Panc1 (cell line): ENCODE measurements at regions not wholly inside any gene's neighbourhood (a gene's known extent, or its start where the extent isn't known, plus 50 kb on each side); places are given as distances from the start of the nearest gene placed in this dataset.

Source experiments
- ATAC-seq: fragments of 200-7000 bp; cut with Tn5 transposase; 2 replicates; pipeline ENCODE4 v1.9.1; 2020; ENCODE audit warnings: mild to moderate bottlenecking, moderate library complexity
- BruUV-seq: library from RNA; stranded (reverse); fragments of 400-500 nt; replicated peaks from 2 replicates; lab custom pipeline; 2021; lab: Mats Ljungman, UMichigan
- CTCF ChIA-PET: fragments of 300-600 bp; sonication (Branson Sonifier 250); formaldehyde crosslinking; loops from one replicate; lab custom pipeline; 2022; ENCODE audit warnings: antibody characterized with exemption; lab: Charles Lee
- POLR2A ChIA-PET: fragments of 300-600 bp; sonication (Branson Sonifier 250); formaldehyde crosslinking; loops from one replicate; lab custom pipeline; 2022; ENCODE audit warnings: antibody characterized with exemption; lab: Charles Lee
- DNase-seq: peaks from one replicate; pipeline ENCODE4 v3.0.0-alpha.2; 2010; ENCODE audit warnings: low read depth, low spot score
- H3K27ac ChIP-seq: 2 replicates; pipeline ENCODE4 v1.5.1; 2011; ENCODE audit warnings: mild to moderate bottlenecking, low read length, inconsistent platforms
- H3K27me3 ChIP-seq: fragments of 200-500 bp; sonication (Bioruptor generic); 2 replicates; pipeline ENCODE4 v1.6.0; 2014; ENCODE audit warnings: low read length, inconsistent platforms; ENCODE audit not compliant: control insufficient read depth, insufficient read depth
- H3K36me3 ChIP-seq: fragments of 200-500 bp; sonication (Bioruptor generic); 2 replicates; pipeline ENCODE4 v1.5.1; 2014; ENCODE audit warnings: inconsistent platforms, mild to moderate bottlenecking, low read length, moderate library complexity; ENCODE audit not compliant: control insufficient read depth, insufficient read depth
- H3K4me1 ChIP-seq: 2 replicates; pipeline ENCODE4 v1.5.1; 2011; ENCODE audit warnings: inconsistent platforms, mild to moderate bottlenecking, low read length, moderate library complexity; ENCODE audit not compliant: control insufficient read depth, insufficient read depth
- H3K4me3 ChIP-seq, 2 experiments: 2 replicates each; pipeline ENCODE4 v1.5.1; 2011 to 2012; ENCODE audit warnings: low read depth in 2 of 2, low read length in 2 of 2, mild to moderate bottlenecking in 2 of 2, inconsistent platforms in 1 of 2, moderate library complexity in 1 of 2
- H3K9me3 ChIP-seq: fragments of 200-500 bp; sonication (Bioruptor generic); 2 replicates; pipeline ENCODE4 v1.5.1; 2014; ENCODE audit warnings: low read depth, mild to moderate bottlenecking, inconsistent platforms, low read length, moderate library complexity; ENCODE audit not compliant: control insufficient read depth, insufficient read depth
- POLR2AphosphoS5 ChIP-seq: IDR thresholded peaks from 2 replicates; pipeline ENCODE4 v1.6.1; 2012; ENCODE audit warnings: mild to moderate bottlenecking, low read depth, low read length, moderate library complexity
- SIN3A ChIP-seq: IDR thresholded peaks from 2 replicates; pipeline ENCODE4 v1.6.1; 2012; ENCODE audit warnings: low read depth, mild to moderate bottlenecking, low read length, moderate library complexity, borderline replicate concordance; ENCODE audit not compliant: insufficient read depth
- TCF7L2 ChIP-seq: IDR thresholded peaks from 2 replicates; pipeline ENCODE4 v1.6.1; 2011; ENCODE audit warnings: mild to moderate bottlenecking, low read depth, low read length, inconsistent platforms
- in situ Hi-C: cut with HindIII; loops from 2 replicates; pipeline ENCODE4 v1.10.0; 2016; ENCODE audit warnings: low sequenced_read_pairs, low pct_unique_long_range_greater_than_20kb
- intact Hi-C: fragments of 100-400 bp; cut with micrococcal nuclease; formaldehyde crosslinking; loops from one replicate; pipeline ENCODE4 v1.10.0; 2022; ENCODE audit not compliant: unreplicated experiment
- TF ChIP-seq, protein P1 (sequence below), 2 experiments: IDR thresholded peaks; 2 replicates each; pipeline ENCODE4 v1.6.1; 2011 to 2012; ENCODE audit warnings: low read depth in 2 of 2, control low read depth in 1 of 2, low read length in 1 of 2, mild to moderate bottlenecking in 1 of 2, moderate library complexity in 1 of 2; ENCODE audit not compliant: insufficient read depth in 1 of 2
- TF ChIP-seq, protein P2 (sequence below): fragments of 450-650 bp; IDR thresholded peaks from 2 replicates; pipeline ENCODE4 v1.5.1; 2017; ENCODE audit warnings: mild to moderate bottlenecking

DNA sequence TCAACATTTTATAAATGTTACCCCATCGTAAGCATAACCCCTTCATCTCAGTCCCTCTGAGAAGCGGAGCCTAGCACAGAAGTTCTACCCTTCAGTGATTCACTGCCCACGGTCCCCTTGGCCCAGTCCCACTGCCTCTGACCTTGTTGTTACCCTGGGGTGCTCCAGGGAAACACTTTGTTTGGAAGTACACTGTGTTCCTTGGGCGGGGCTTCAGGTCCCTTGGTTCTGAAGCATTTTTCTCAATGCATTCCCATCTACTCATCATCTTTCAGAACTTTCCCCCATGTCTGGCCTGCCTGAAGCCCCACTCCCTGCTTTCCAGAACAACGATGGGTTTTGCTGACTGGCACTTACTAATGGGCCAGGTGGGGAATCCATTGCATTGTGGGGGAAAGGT is 296.2 kb downstream of the FOXA2 start:
- intact Hi-C loops = no loop called here
- no TSS peak for BruUV-seq
- no peak overlapping the region for H3K27ac ChIP-seq
- ATAC-seq (no peak), DNase-seq (no peak)
- TF ChIP-seq, protein P1, sequence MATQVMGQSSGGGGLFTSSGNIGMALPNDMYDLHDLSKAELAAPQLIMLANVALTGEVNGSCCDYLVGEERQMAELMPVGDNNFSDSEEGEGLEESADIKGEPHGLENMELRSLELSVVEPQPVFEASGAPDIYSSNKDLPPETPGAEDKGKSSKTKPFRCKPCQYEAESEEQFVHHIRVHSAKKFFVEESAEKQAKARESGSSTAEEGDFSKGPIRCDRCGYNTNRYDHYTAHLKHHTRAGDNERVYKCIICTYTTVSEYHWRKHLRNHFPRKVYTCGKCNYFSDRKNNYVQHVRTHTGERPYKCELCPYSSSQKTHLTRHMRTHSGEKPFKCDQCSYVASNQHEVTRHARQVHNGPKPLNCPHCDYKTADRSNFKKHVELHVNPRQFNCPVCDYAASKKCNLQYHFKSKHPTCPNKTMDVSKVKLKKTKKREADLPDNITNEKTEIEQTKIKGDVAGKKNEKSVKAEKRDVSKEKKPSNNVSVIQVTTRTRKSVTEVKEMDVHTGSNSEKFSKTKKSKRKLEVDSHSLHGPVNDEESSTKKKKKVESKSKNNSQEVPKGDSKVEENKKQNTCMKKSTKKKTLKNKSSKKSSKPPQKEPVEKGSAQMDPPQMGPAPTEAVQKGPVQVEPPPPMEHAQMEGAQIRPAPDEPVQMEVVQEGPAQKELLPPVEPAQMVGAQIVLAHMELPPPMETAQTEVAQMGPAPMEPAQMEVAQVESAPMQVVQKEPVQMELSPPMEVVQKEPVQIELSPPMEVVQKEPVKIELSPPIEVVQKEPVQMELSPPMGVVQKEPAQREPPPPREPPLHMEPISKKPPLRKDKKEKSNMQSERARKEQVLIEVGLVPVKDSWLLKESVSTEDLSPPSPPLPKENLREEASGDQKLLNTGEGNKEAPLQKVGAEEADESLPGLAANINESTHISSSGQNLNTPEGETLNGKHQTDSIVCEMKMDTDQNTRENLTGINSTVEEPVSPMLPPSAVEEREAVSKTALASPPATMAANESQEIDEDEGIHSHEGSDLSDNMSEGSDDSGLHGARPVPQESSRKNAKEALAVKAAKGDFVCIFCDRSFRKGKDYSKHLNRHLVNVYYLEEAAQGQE (IDR thresholded peaks at IDR 0.05; ENCODE audit: insufficient read depth in 1 of 2, low read depth in 2 of 2, low read length in 1 of 2) = no peak
- TF ChIP-seq POLR2AphosphoS5 (no peak), SIN3A (no peak), TCF7L2 (no peak)
- TF ChIP-seq, protein P2, sequence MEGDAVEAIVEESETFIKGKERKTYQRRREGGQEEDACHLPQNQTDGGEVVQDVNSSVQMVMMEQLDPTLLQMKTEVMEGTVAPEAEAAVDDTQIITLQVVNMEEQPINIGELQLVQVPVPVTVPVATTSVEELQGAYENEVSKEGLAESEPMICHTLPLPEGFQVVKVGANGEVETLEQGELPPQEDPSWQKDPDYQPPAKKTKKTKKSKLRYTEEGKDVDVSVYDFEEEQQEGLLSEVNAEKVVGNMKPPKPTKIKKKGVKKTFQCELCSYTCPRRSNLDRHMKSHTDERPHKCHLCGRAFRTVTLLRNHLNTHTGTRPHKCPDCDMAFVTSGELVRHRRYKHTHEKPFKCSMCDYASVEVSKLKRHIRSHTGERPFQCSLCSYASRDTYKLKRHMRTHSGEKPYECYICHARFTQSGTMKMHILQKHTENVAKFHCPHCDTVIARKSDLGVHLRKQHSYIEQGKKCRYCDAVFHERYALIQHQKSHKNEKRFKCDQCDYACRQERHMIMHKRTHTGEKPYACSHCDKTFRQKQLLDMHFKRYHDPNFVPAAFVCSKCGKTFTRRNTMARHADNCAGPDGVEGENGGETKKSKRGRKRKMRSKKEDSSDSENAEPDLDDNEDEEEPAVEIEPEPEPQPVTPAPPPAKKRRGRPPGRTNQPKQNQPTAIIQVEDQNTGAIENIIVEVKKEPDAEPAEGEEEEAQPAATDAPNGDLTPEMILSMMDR = no peak
- H3K4me3 ChIP-seq = no peak overlapping the region
- no peaks in the 10 kb centered on the region for H3K27me3 ChIP-seq
- ChIA-PET CTCF (no interaction called here), POLR2A (no interaction called here)
- no peaks in the 10 kb centered on the region for H3K9me3 ChIP-seq
- H3K36me3 ChIP-seq = no peaks in the 10 kb centered on the region
- in situ Hi-C loops = no loop called here
- H3K4me1 ChIP-seq = no peaks in the 10 kb centered on the region

DNA sequence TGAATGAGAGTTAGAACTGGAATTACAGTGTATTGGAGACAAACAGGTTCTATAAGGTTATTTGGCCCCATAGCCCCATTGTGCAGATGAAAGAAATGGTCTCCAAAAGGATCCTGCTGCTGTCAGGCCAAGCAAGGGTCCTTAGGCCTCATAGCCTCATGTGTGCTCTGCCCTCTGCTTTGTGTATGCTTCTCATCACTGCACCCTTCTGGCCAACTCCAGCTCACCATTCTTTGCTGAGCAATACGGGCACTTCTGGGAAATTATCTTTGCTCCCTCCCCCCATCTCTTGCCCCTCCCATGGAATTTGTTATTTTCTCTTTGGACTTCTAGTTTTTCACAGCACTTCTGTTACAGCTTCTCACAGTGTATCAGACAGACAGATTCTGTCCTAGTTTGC is 298.8 kb downstream of the FOXA2 start:
- no TSS peak for BruUV-seq
- Histone ChIP-seq H3K27me3 (peaks cover 2% of the 10 kb centered on the region; the same call in 1 of the 2 replicates), H3K4me3 (no peak overlapping the region), H3K9me3 (no peaks in the 10 kb centered on the region), H3K36me3 (no peaks in the 10 kb centered on the region), H3K27ac (no peak overlapping the region), H3K4me1 (no peaks in the 10 kb centered on the region)
- ATAC-seq (no peak), DNase-seq (no peak)
- TF ChIP-seq, protein P1 (IDR thresholded peaks at IDR 0.05; ENCODE audit: insufficient read depth in 1 of 2, low read depth in 2 of 2, low read length in 1 of 2) = no peak
- TF ChIP-seq, protein P2 = 0 out of 2 replicates have a peak, but pooled peaks have one; percentile 1
- no peak for TF ChIP-seq POLR2AphosphoS5
- no peak for TF ChIP-seq TCF7L2
- ChIA-PET POLR2A (no interaction called here), CTCF (no interaction called here)
- intact Hi-C loops = no loop called here
- in situ Hi-C loops = no loop called here
